ENCODE measurements at regions not wholly inside any gene's neighbourhood (a gene's known extent, or its start where the extent isn't known, plus 50 kb on each side); places are given as distances from the start of the nearest gene placed in this dataset.

GRCh38 chr5:57532513-57533497 lies 50.2 kb upstream of the ACTBL2 start:
- Histone ChIP-seq H3K9ac (no peak overlapping the region), H3F3A (replicated peaks; ENCODE audit: insufficient read depth) (no peaks in the 10 kb centered on the region), H3K4me3 (ENCODE audit: low read depth in 2 of 2, low read length in 1 of 2) (no peak overlapping the region), H3K36me3 (replicated peaks in 1 of 2; ENCODE audit: control insufficient read depth in 1 of 2, insufficient read depth in 2 of 2, low read length in 1 of 2) (no peaks in the 10 kb centered on the region), H2AFZ (ENCODE audit: low read depth) (no peak overlapping the region; the same call in 1 of the 2 replicates), H4K20me1 (ENCODE audit: insufficient read depth) (no peaks in the 10 kb centered on the region), H3K27ac (ENCODE audit: low read depth in 2 of 2, low read length in 1 of 2) (0 out of 4 replicates have a peak overlapping the region, but pooled peaks of 1 of the 2 experiments have one; percentile 1), H3K79me2 (ENCODE audit: insufficient read depth) (no peaks in the 10 kb centered on the region), H3K4me2 (no peak overlapping the region), H3K27me3 (ENCODE audit: insufficient read depth) (no peaks in the 10 kb centered on the region), H3K9me3 (no peaks in the 10 kb centered on the region), H3K9me2 (no peaks in the 10 kb centered on the region), H3K4me1 (ENCODE audit: control insufficient read depth in 1 of 2, insufficient read depth in 2 of 2, low read depth in 1 of 2, low read length in 1 of 2) (no peaks in the 10 kb centered on the region; a peak in 1 of 4 replicates)
- TF ChIP-seq USF1 (IDR thresholded peaks at IDR 0.05; ENCODE audit: borderline replicate concordance, low read depth) (no peak), TEAD4 (IDR thresholded peaks at IDR 0.05; ENCODE audit: borderline replicate concordance, insufficient read depth) (no peak), EP300 (IDR thresholded peaks at IDR 0.05; ENCODE audit: borderline replicate concordance in 1 of 2, low read depth in 1 of 2, low read length in 1 of 2) (no peak), POLR2AphosphoS5 (IDR thresholded peaks at IDR 0.05; ENCODE audit: low read depth, low read length) (no peak), GATA2 (CRISPR knock-in tag; IDR thresholded peaks at IDR 0.05) (no peak), ELF1 (IDR thresholded peaks at IDR 0.05) (no peak), NFIC (IDR thresholded peaks at IDR 0.05; ENCODE audit: borderline replicate concordance) (no peak), FOSL2 (IDR thresholded peaks at IDR 0.05; ENCODE audit: borderline replicate concordance, low read depth) (peak; percentile 41; the same call in 1 of the 2 replicates), NRF1 (IDR thresholded peaks at IDR 0.05; ENCODE audit: low read depth, low read length) (no peak), SIN3A (IDR thresholded peaks at IDR 0.05; ENCODE audit: borderline replicate concordance, low read depth, low read length) (no peak), RCOR1 (IDR thresholded peaks at IDR 0.05; ENCODE audit: low read length) (no peak), REST (IDR thresholded peaks at IDR 0.05; ENCODE audit: low read depth, low read length) (no peak), JUND (IDR thresholded peaks at IDR 0.05) (0 out of 2 replicates have a peak, but pooled peaks have one; percentile 41), MEF2A (IDR thresholded peaks at IDR 0.05; ENCODE audit: borderline replicate concordance, low read depth) (no peak), CHD2 (IDR thresholded peaks at IDR 0.05; ENCODE audit: low read length, partially characterized antibody) (no peak)
- CTCF ChIA-PET: no interaction called here
- no peak for DNase-seq
- 52% methylated on average over 4 of the region's 4 CpGs for WGBS (ENCODE audit: low lambda C conversion rate)
- POLR2A ChIA-PET: no interaction called here
